Retinal pigment epithelial cell (primary cell): ENCODE measurements at regions not wholly inside any gene's neighbourhood (a gene's known extent, or its start where the extent isn't known, plus 50 kb on each side); places are given as distances from the start of the nearest gene placed in this dataset.
"Not testable (repeated sequence)": the region's sequence is repeated elsewhere in the genome, so short reads cannot be mapped to it uniquely, and the experiment has no call there.

Experiments used
- DNase-seq: peaks from one replicate; pipeline ENCODE4 v3.0.0-alpha.2; 2010; ENCODE audit warnings: low read depth
- H3K4me3 ChIP-seq: 2 replicates; pipeline ENCODE4 v1.5.1; 2011; ENCODE audit warnings: mild to moderate bottlenecking, low read length, control low read depth, moderate library complexity
- TF ChIP-seq, protein P1 (sequence below): conservative IDR thresholded peaks from 2 replicates; pipeline ENCODE4 v1.5.1; 2011; ENCODE audit warnings: low read depth, low read length, control low read depth, inconsistent platforms

DNA sequence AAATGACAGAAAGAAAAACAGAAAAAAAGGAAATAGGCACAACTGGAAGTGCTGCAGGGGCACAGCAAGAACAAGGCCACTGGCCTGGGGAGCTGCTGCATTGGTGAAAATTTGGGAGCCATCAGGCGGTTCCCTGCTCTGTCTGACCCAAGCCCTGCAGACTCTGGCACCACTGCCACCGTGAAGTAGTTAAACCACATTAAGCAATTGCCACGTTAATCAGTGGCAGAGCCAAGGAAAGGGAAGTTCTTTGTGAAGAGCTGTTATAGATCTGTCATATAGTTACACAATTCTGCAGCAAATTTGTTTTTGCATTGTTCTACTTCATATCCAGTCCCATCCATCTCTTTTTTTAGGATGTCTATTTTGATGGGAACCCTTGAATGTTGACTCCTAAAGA is 915.3 kb downstream of the FSCB start:
- no peak overlapping the region for H3K4me3 ChIP-seq
- no peak for DNase-seq
- TF ChIP-seq, protein P1, sequence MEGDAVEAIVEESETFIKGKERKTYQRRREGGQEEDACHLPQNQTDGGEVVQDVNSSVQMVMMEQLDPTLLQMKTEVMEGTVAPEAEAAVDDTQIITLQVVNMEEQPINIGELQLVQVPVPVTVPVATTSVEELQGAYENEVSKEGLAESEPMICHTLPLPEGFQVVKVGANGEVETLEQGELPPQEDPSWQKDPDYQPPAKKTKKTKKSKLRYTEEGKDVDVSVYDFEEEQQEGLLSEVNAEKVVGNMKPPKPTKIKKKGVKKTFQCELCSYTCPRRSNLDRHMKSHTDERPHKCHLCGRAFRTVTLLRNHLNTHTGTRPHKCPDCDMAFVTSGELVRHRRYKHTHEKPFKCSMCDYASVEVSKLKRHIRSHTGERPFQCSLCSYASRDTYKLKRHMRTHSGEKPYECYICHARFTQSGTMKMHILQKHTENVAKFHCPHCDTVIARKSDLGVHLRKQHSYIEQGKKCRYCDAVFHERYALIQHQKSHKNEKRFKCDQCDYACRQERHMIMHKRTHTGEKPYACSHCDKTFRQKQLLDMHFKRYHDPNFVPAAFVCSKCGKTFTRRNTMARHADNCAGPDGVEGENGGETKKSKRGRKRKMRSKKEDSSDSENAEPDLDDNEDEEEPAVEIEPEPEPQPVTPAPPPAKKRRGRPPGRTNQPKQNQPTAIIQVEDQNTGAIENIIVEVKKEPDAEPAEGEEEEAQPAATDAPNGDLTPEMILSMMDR: no peak

DNA sequence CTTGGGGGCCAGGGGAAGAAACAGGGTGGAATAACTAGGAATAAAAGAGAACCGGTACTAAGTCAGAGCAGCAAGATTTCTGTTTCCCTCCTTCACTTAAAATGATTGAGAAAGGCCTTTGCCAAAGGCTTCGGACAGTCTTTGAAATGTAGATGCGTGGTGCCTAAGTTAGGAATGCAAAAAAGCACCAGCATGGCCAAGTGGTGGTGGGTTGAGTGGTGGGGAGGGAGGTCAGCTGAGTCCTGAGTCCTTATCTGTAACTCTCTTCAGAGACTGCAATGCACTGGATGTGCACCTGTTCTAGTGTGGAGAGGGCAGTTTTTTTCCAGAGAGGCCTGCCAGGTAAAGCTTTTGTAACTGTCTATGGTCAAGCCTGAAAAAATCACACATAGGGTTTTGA is 919.9 kb downstream of the FSCB start:
- TF ChIP-seq, protein P1: no peak
- no peak overlapping the region for H3K4me3 ChIP-seq
- DNase-seq: no peak

DNA sequence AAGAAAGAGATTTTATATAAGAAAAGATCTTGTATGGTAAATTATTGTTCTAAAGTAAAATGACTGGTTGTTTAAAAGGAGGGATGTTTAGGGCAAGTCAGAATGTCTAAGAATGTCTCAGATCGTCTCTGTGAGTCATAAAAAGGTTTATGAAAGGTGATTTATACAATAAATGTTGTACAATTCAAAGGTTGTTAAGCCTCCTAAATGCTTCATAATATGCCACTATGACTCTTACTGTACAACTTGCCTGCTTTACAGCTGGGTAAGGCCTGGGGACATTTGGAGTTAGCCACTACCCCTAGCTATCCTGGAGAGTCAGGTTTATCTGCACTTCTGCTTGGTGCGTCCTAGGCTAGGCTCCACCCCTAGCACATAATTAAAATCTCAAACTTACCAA is 927.4 kb downstream of the FSCB start:
- TF ChIP-seq, protein P1: no peak
- no peak for DNase-seq
- no peak overlapping the region for H3K4me3 ChIP-seq

DNA sequence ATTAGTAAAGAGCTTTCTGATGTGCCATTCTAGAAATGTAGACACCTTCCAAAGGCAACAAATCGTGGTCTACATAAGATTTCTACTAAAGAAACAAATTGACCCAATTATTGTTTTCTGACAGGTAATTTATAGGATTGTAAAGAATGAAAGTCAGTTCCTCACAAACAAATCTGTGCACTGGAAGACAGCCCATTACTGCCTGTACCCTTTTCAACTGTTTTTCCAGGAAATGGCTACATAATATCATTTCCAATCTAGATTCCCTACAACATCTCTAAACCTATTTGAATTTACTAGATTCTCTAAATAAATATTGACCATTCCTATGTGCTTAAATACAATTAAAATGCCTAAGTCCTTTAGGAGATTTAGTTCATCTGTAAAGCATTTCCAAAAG is 939.1 kb downstream of the FSCB start:
- H3K4me3 ChIP-seq: no peak overlapping the region
- TF ChIP-seq, protein P1: no peak
- DNase-seq: no peak

DNA sequence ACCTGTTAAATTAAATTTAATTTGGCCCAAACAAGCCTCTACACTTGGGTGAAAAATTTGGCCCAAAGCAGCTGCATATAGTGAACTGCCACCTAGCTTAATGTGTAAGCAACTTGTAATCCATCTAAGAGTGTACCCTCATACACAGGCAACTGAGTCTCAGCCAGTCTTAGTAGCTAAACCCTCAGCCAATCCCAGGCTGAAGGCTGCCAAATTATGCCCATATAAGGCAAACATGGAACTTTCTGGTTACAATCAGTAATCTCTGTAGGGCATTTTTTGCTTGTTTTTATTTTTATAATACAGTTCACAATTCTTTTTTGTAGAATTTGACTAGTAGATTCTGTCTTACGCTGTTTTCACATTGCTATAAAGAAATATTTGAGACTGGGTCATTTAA is 958.7 kb downstream of the FSCB start:
- no peak overlapping the region for H3K4me3 ChIP-seq
- DNase-seq: no peak
- TF ChIP-seq, protein P1: no peak

DNA sequence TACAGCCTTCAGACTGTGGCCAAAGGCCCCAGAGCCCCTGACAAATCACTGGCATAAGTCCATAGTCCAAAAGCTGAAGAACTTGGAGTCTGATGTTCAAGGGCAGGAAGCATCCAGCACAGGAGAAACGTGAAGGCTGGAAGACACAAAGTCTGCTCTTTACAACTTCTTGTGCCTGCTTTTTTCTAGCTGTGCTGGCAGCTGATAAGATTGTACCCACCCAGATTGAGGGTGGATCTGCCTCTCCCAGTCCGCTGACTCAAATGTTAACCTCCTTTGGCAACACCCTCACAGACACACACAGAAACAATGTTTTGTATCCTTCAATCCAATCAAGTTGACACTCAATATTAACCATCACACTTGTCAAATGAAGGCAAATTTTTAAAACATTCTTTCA is 959.5 kb downstream of the FSCB start:
- not testable (repeated sequence) for DNase-seq, H3K4me3 ChIP-seq

DNA sequence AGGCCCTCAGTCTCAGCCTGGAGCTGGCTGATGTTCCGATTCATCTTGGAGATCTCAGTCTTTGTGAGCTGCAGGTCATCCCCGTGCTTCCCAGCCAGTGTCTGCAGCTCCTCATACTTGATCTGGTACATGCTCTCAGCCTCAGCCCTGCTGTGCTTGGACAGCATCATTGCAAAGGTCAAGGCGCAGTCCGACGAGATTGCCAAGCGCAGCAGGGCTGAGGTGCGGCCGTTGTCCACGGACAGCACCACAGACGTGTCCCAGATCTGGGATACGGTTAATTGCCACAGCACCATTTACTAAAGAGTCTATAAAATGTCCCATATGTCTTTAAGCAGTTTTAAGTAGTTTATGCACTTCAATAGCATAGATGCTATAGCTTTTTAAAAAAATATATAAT is 965.7 kb downstream of the FSCB start:
- no peak overlapping the region for H3K4me3 ChIP-seq
- TF ChIP-seq, protein P1: no peak
- DNase-seq: no peak

DNA sequence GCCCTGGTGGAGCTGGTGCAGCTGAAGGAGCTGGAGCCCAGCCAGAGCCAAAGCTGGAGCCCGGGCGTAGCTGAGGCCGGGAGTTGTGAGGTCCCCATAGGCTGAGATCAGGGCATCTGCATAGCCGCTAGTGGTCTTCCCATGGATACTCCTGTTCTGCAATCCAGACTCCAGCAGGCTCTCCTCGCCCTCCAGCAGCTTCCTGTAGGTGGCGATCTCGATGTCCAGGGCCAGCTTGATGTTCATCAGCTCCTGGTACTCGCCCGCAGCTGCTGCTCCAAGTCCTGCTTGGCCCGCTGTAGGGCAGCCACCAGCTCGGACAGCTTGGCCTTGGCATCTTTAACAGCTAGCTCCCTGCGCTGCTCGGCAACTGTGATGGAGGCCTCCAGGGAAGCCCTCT is 966.1 kb downstream of the FSCB start:
- DNase-seq: no peak
- no peak overlapping the region for H3K4me3 ChIP-seq
- TF ChIP-seq, protein P1: peak; percentile 14
